Panc1 (cell line): ENCODE measurements at regions not wholly inside any gene's neighbourhood (a gene's known extent, or its start where the extent isn't known, plus 50 kb on each side); places are given as distances from the start of the nearest gene placed in this dataset.

Source experiments
- ATAC-seq: fragments of 200-7000 bp; cut with Tn5 transposase; 2 replicates; pipeline ENCODE4 v1.9.1; 2020; ENCODE audit warnings: mild to moderate bottlenecking, moderate library complexity
- BruUV-seq: library from RNA; stranded (reverse); fragments of 400-500 nt; replicated peaks from 2 replicates; lab custom pipeline; 2021; lab: Mats Ljungman, UMichigan
- CTCF ChIA-PET: fragments of 300-600 bp; sonication (Branson Sonifier 250); formaldehyde crosslinking; loops from one replicate; lab custom pipeline; 2022; ENCODE audit warnings: antibody characterized with exemption; lab: Charles Lee
- POLR2A ChIA-PET: fragments of 300-600 bp; sonication (Branson Sonifier 250); formaldehyde crosslinking; loops from one replicate; lab custom pipeline; 2022; ENCODE audit warnings: antibody characterized with exemption; lab: Charles Lee
- DNase-seq: peaks from one replicate; pipeline ENCODE4 v3.0.0-alpha.2; 2010; ENCODE audit warnings: low read depth, low spot score
- H3K27ac ChIP-seq: 2 replicates; pipeline ENCODE4 v1.5.1; 2011; ENCODE audit warnings: mild to moderate bottlenecking, low read length, inconsistent platforms
- H3K27me3 ChIP-seq: fragments of 200-500 bp; sonication (Bioruptor generic); 2 replicates; pipeline ENCODE4 v1.6.0; 2014; ENCODE audit warnings: low read length, inconsistent platforms; ENCODE audit not compliant: control insufficient read depth, insufficient read depth
- H3K36me3 ChIP-seq: fragments of 200-500 bp; sonication (Bioruptor generic); 2 replicates; pipeline ENCODE4 v1.5.1; 2014; ENCODE audit warnings: inconsistent platforms, mild to moderate bottlenecking, low read length, moderate library complexity; ENCODE audit not compliant: control insufficient read depth, insufficient read depth
- H3K4me1 ChIP-seq: 2 replicates; pipeline ENCODE4 v1.5.1; 2011; ENCODE audit warnings: inconsistent platforms, mild to moderate bottlenecking, low read length, moderate library complexity; ENCODE audit not compliant: control insufficient read depth, insufficient read depth
- H3K4me3 ChIP-seq, 2 experiments: 2 replicates each; pipeline ENCODE4 v1.5.1; 2011 to 2012; ENCODE audit warnings: low read depth in 2 of 2, low read length in 2 of 2, mild to moderate bottlenecking in 2 of 2, inconsistent platforms in 1 of 2, moderate library complexity in 1 of 2
- H3K9me3 ChIP-seq: fragments of 200-500 bp; sonication (Bioruptor generic); 2 replicates; pipeline ENCODE4 v1.5.1; 2014; ENCODE audit warnings: low read depth, mild to moderate bottlenecking, inconsistent platforms, low read length, moderate library complexity; ENCODE audit not compliant: control insufficient read depth, insufficient read depth
- POLR2AphosphoS5 ChIP-seq: IDR thresholded peaks from 2 replicates; pipeline ENCODE4 v1.6.1; 2012; ENCODE audit warnings: mild to moderate bottlenecking, low read depth, low read length, moderate library complexity
- REST ChIP-seq, 2 experiments: IDR thresholded peaks; 2 replicates each; pipeline ENCODE4 v1.6.1; 2011 to 2012; ENCODE audit warnings: low read depth in 2 of 2, control low read depth in 1 of 2, low read length in 1 of 2, mild to moderate bottlenecking in 1 of 2, moderate library complexity in 1 of 2; ENCODE audit not compliant: insufficient read depth in 1 of 2
- SIN3A ChIP-seq: IDR thresholded peaks from 2 replicates; pipeline ENCODE4 v1.6.1; 2012; ENCODE audit warnings: low read depth, mild to moderate bottlenecking, low read length, moderate library complexity, borderline replicate concordance; ENCODE audit not compliant: insufficient read depth
- TCF7L2 ChIP-seq: IDR thresholded peaks from 2 replicates; pipeline ENCODE4 v1.6.1; 2011; ENCODE audit warnings: mild to moderate bottlenecking, low read depth, low read length, inconsistent platforms
- in situ Hi-C: cut with HindIII; loops from 2 replicates; pipeline ENCODE4 v1.10.0; 2016; ENCODE audit warnings: low sequenced_read_pairs, low pct_unique_long_range_greater_than_20kb
- intact Hi-C: fragments of 100-400 bp; cut with micrococcal nuclease; formaldehyde crosslinking; loops from one replicate; pipeline ENCODE4 v1.10.0; 2022; ENCODE audit not compliant: unreplicated experiment
- TF ChIP-seq, protein P1 (sequence below): fragments of 450-650 bp; IDR thresholded peaks from 2 replicates; pipeline ENCODE4 v1.5.1; 2017; ENCODE audit warnings: mild to moderate bottlenecking

GRCh38 chr4:100809506-100809905, 291.7 kb upstream of the EMCN start:
- ChIA-PET POLR2A (no interaction called here), CTCF (no interaction called here)
- in situ Hi-C loops (no loop called here), intact Hi-C loops (no loop called here)
- TF ChIP-seq POLR2AphosphoS5 (no peak), TCF7L2 (no peak), SIN3A (no peak), REST (IDR thresholded peaks at IDR 0.05; ENCODE audit: insufficient read depth in 1 of 2, low read depth in 2 of 2, low read length in 1 of 2) (no peak)
- TF ChIP-seq, protein P1, sequence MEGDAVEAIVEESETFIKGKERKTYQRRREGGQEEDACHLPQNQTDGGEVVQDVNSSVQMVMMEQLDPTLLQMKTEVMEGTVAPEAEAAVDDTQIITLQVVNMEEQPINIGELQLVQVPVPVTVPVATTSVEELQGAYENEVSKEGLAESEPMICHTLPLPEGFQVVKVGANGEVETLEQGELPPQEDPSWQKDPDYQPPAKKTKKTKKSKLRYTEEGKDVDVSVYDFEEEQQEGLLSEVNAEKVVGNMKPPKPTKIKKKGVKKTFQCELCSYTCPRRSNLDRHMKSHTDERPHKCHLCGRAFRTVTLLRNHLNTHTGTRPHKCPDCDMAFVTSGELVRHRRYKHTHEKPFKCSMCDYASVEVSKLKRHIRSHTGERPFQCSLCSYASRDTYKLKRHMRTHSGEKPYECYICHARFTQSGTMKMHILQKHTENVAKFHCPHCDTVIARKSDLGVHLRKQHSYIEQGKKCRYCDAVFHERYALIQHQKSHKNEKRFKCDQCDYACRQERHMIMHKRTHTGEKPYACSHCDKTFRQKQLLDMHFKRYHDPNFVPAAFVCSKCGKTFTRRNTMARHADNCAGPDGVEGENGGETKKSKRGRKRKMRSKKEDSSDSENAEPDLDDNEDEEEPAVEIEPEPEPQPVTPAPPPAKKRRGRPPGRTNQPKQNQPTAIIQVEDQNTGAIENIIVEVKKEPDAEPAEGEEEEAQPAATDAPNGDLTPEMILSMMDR, result no peak
- Histone ChIP-seq H3K4me1 (no peaks in the 10 kb centered on the region), H3K9me3 (no peaks in the 10 kb centered on the region), H3K36me3 (no peaks in the 10 kb centered on the region), H3K4me3 (no peak overlapping the region), H3K27me3 (no peaks in the 10 kb centered on the region), H3K27ac (no peak overlapping the region)
- DNase-seq (no peak), ATAC-seq (no peak)
- BruUV-seq, result no TSS peak

GRCh38 chr4:100806988-100807387, 289.2 kb upstream of the EMCN start:
- ChIA-PET POLR2A (interaction anchor here (0.6 kb wide), 1 partner anchor 44 kb away, joined by 5 read pairs; no protein-coding TSS in a partner anchor), CTCF (no interaction called here)
- in situ Hi-C loops (no loop called here), intact Hi-C loops (no loop called here)
- ATAC-seq (no peak), DNase-seq (no peak)
- H3K36me3 ChIP-seq, result no peaks in the 10 kb centered on the region
- no peaks in the 10 kb centered on the region for H3K4me1 ChIP-seq
- no peak overlapping the region for H3K4me3 ChIP-seq
- BruUV-seq, result no TSS peak
- H3K27me3 ChIP-seq, result no peaks in the 10 kb centered on the region
- no peaks in the 10 kb centered on the region for H3K9me3 ChIP-seq
- TF ChIP-seq, protein P1, result no peak
- no peak for TF ChIP-seq REST (IDR thresholded peaks at IDR 0.05; ENCODE audit: insufficient read depth in 1 of 2, low read depth in 2 of 2, low read length in 1 of 2)
- TF ChIP-seq TCF7L2, result no peak
- no peak for TF ChIP-seq POLR2AphosphoS5
- no peak for TF ChIP-seq SIN3A
- H3K27ac ChIP-seq, result no peak overlapping the region
